ENCODE measurements at regions not wholly inside any gene's neighbourhood (a gene's known extent, or its start where the extent isn't known, plus 50 kb on each side); places are given as distances from the start of the nearest gene placed in this dataset.

- no peak overlapping the region for H3K4me3 ChIP-seq (ENCODE audit: low read depth, low read length)
- H3K9me3 ChIP-seq (ENCODE audit: control insufficient read depth in 2 of 2, low read length in 2 of 2), result no peaks in the 10 kb centered on the region
- Mint-ChIP-seq H3K36me3 (no peaks in the 10 kb centered on the region), H3K27me3 (no peaks in the 10 kb centered on the region), H3K4me3 (no peak overlapping the region), H3K27ac (no peak overlapping the region), H3K9me3 (peaks cover 0 to 7% (median 3%) of the 10 kb centered on the region in 7 donors), H3K4me1 (no peaks in the 10 kb centered on the region)
- DNase-seq (no peak), ATAC-seq (ENCODE audit: low read depth in 2 of 2) (no peak)
- no peaks in the 10 kb centered on the region for H3K36me3 ChIP-seq (ENCODE audit: control insufficient read depth, insufficient read depth, low read length)
- H3K27ac ChIP-seq (ENCODE audit: insufficient read depth, low read length, poor library complexity, severe bottlenecking), result no peak overlapping the region
- H3K27me3 ChIP-seq (ENCODE audit: control insufficient read depth, insufficient read depth, low read length), result no peaks in the 10 kb centered on the region
- no peaks in the 10 kb centered on the region for H3K4me1 ChIP-seq (ENCODE audit: control insufficient read depth, insufficient read depth, low read length, poor library complexity, severe bottlenecking)
Measured at GRCh38 chr20:17003170-17003870, 223.5 kb upstream of the PCSK2 start.

- H3K27me3 Mint-ChIP-seq, result no peaks in the 10 kb centered on the region
- H3K36me3 Mint-ChIP-seq, result no peaks in the 10 kb centered on the region
- DNase-seq (no peak), ATAC-seq (ENCODE audit: low read depth in 2 of 2) (no peak)
- Histone ChIP-seq H3K4me3 (ENCODE audit: low read depth, low read length) (no peak overlapping the region), H3K27me3 (ENCODE audit: control insufficient read depth, insufficient read depth, low read length) (no peaks in the 10 kb centered on the region), H3K9me3 (ENCODE audit: control insufficient read depth in 2 of 2, low read length in 2 of 2) (no peaks in the 10 kb centered on the region), H3K36me3 (ENCODE audit: control insufficient read depth, insufficient read depth, low read length) (no peaks in the 10 kb centered on the region), H3K4me1 (ENCODE audit: control insufficient read depth, insufficient read depth, low read length, poor library complexity, severe bottlenecking) (no peaks in the 10 kb centered on the region), H3K27ac (ENCODE audit: insufficient read depth, low read length, poor library complexity, severe bottlenecking) (no peak overlapping the region)
- H3K4me1 Mint-ChIP-seq, result no peaks in the 10 kb centered on the region
- H3K27ac Mint-ChIP-seq, result no peak overlapping the region
- H3K9me3 Mint-ChIP-seq, result peaks cover 0 to 4% (median 3%) of the 10 kb centered on the region in 7 donors
- H3K4me3 Mint-ChIP-seq, result no peak overlapping the region
Measured at GRCh38 chr20:17010181-17010580, 216.7 kb upstream of the PCSK2 start.

- H3K27me3 ChIP-seq (ENCODE audit: control insufficient read depth, insufficient read depth, low read length), result no peaks in the 10 kb centered on the region
- Mint-ChIP-seq H3K27ac (no peak overlapping the region), H3K4me1 (no peaks in the 10 kb centered on the region), H3K9me3 (peaks cover 0 to 4% (median 0%) of the 10 kb centered on the region in 7 donors), H3K36me3 (no peaks in the 10 kb centered on the region), H3K27me3 (no peaks in the 10 kb centered on the region), H3K4me3 (no peak overlapping the region)
- no peaks in the 10 kb centered on the region for H3K9me3 ChIP-seq (ENCODE audit: control insufficient read depth in 2 of 2, low read length in 2 of 2)
- DNase-seq (no peak), ATAC-seq (ENCODE audit: low read depth in 2 of 2) (no peak)
- H3K36me3 ChIP-seq (ENCODE audit: control insufficient read depth, insufficient read depth, low read length), result no peaks in the 10 kb centered on the region
- H3K4me3 ChIP-seq (ENCODE audit: low read depth, low read length), result no peak overlapping the region
- no peaks in the 10 kb centered on the region for H3K4me1 ChIP-seq (ENCODE audit: control insufficient read depth, insufficient read depth, low read length, poor library complexity, severe bottlenecking)
- no peak overlapping the region for H3K27ac ChIP-seq (ENCODE audit: insufficient read depth, low read length, poor library complexity, severe bottlenecking)
Measured at GRCh38 chr20:17012546-17013226, 214.2 kb upstream of the PCSK2 start.

GRCh38 chr20:17014217-17014616 is 212.6 kb upstream of the PCSK2 start:
- H3K4me3 ChIP-seq (ENCODE audit: low read depth, low read length), result no peak overlapping the region
- H3K4me1 ChIP-seq (ENCODE audit: control insufficient read depth, insufficient read depth, low read length, poor library complexity, severe bottlenecking), result no peaks in the 10 kb centered on the region
- H3K36me3 Mint-ChIP-seq, result no peaks in the 10 kb centered on the region
- no peak overlapping the region for H3K27ac Mint-ChIP-seq
- H3K27me3 ChIP-seq (ENCODE audit: control insufficient read depth, insufficient read depth, low read length), result no peaks in the 10 kb centered on the region
- peaks cover 0 to 2% (median 0%) of the 10 kb centered on the region in 7 donors for H3K9me3 Mint-ChIP-seq
- ATAC-seq (ENCODE audit: low read depth in 2 of 2) (no peak), DNase-seq (no peak)
- H3K27ac ChIP-seq (ENCODE audit: insufficient read depth, low read length, poor library complexity, severe bottlenecking), result no peak overlapping the region
- H3K27me3 Mint-ChIP-seq, result no peaks in the 10 kb centered on the region
- no peaks in the 10 kb centered on the region for H3K4me1 Mint-ChIP-seq
- H3K4me3 Mint-ChIP-seq, result no peak overlapping the region
- no peaks in the 10 kb centered on the region for H3K36me3 ChIP-seq (ENCODE audit: control insufficient read depth, insufficient read depth, low read length)
- H3K9me3 ChIP-seq (ENCODE audit: control insufficient read depth in 2 of 2, low read length in 2 of 2), result no peaks in the 10 kb centered on the region

- Histone ChIP-seq H3K27ac (ENCODE audit: insufficient read depth, low read length, poor library complexity, severe bottlenecking) (no peak overlapping the region), H3K36me3 (ENCODE audit: control insufficient read depth, insufficient read depth, low read length) (no peaks in the 10 kb centered on the region), H3K27me3 (ENCODE audit: control insufficient read depth, insufficient read depth, low read length) (no peaks in the 10 kb centered on the region), H3K4me3 (ENCODE audit: low read depth, low read length) (no peak overlapping the region), H3K4me1 (ENCODE audit: control insufficient read depth, insufficient read depth, low read length, poor library complexity, severe bottlenecking) (no peaks in the 10 kb centered on the region), H3K9me3 (ENCODE audit: control insufficient read depth in 2 of 2, low read length in 2 of 2) (no peaks in the 10 kb centered on the region)
- no peak for ATAC-seq (ENCODE audit: low read depth in 2 of 2)
- Mint-ChIP-seq H3K27ac (no peak overlapping the region), H3K4me3 (no peak overlapping the region), H3K27me3 (no peaks in the 10 kb centered on the region), H3K36me3 (no peaks in the 10 kb centered on the region), H3K9me3 (peaks cover 0 to 2% (median 0%) of the 10 kb centered on the region in 7 donors), H3K4me1 (no peaks in the 10 kb centered on the region)
- no peak for DNase-seq
Measured at GRCh38 chr20:17014756-17015366, 212.0 kb upstream of the PCSK2 start.

- no peak overlapping the region for H3K4me3 ChIP-seq (ENCODE audit: low read depth, low read length)
Measured at GRCh38 chr20:17017232-17017631, 209.6 kb upstream of the PCSK2 start.

GRCh38 chr20:17021481-17021880 is 205.4 kb upstream of the PCSK2 start:
- no peak overlapping the region for H3K27ac Mint-ChIP-seq
- H3K4me3 ChIP-seq (ENCODE audit: low read depth, low read length), result no peak overlapping the region
- H3K9me3 Mint-ChIP-seq, result peaks cover 0 to 13% (median 3%) of the 10 kb centered on the region in 7 donors
- no peak for DNase-seq
- no peaks in the 10 kb centered on the region for H3K9me3 ChIP-seq (ENCODE audit: control insufficient read depth in 2 of 2, low read length in 2 of 2)
- no peaks in the 10 kb centered on the region for H3K36me3 Mint-ChIP-seq
- H3K4me1 Mint-ChIP-seq, result no peaks in the 10 kb centered on the region
- H3K27me3 ChIP-seq (ENCODE audit: control insufficient read depth, insufficient read depth, low read length), result no peaks in the 10 kb centered on the region
- H3K4me3 Mint-ChIP-seq, result no peak overlapping the region
- H3K36me3 ChIP-seq (ENCODE audit: control insufficient read depth, insufficient read depth, low read length), result no peaks in the 10 kb centered on the region
- H3K27me3 Mint-ChIP-seq, result no peaks in the 10 kb centered on the region
- no peak for ATAC-seq (ENCODE audit: low read depth in 2 of 2)
- H3K27ac ChIP-seq (ENCODE audit: insufficient read depth, low read length, poor library complexity, severe bottlenecking), result no peak overlapping the region
- H3K4me1 ChIP-seq (ENCODE audit: control insufficient read depth, insufficient read depth, low read length, poor library complexity, severe bottlenecking), result no peaks in the 10 kb centered on the region

More at GRCh38 chr20:17017232-17017631, 209.6 kb upstream of the PCSK2 start:
- ATAC-seq (ENCODE audit: low read depth in 2 of 2) (no peak), DNase-seq (no peak)
- Mint-ChIP-seq H3K4me1 (no peaks in the 10 kb centered on the region), H3K9me3 (peaks cover 0 to 4% (median 2%) of the 10 kb centered on the region in 7 donors), H3K36me3 (no peaks in the 10 kb centered on the region), H3K27me3 (no peaks in the 10 kb centered on the region), H3K27ac (no peak overlapping the region), H3K4me3 (no peak overlapping the region)
- H3K36me3 ChIP-seq (ENCODE audit: control insufficient read depth, insufficient read depth, low read length), result no peaks in the 10 kb centered on the region
- no peaks in the 10 kb centered on the region for H3K9me3 ChIP-seq (ENCODE audit: control insufficient read depth in 2 of 2, low read length in 2 of 2)
- H3K4me1 ChIP-seq (ENCODE audit: control insufficient read depth, insufficient read depth, low read length, poor library complexity, severe bottlenecking), result no peaks in the 10 kb centered on the region
- H3K27me3 ChIP-seq (ENCODE audit: control insufficient read depth, insufficient read depth, low read length), result no peaks in the 10 kb centered on the region
- no peak overlapping the region for H3K27ac ChIP-seq (ENCODE audit: insufficient read depth, low read length, poor library complexity, severe bottlenecking)
